Suprapubic skin (tissue), 4 donors: ENCODE measurements at regions not wholly inside any gene's neighbourhood (a gene's known extent, or its start where the extent isn't known, plus 50 kb on each side); places are given as distances from the start of the nearest gene placed in this dataset.

ENCODE experiments used
- DNase-seq, 2 donors: peaks; one replicate each; pipeline ENCODE4 v3.0.0-alpha.2; 2019; ENCODE audit warnings: low spot score in 2 of 2
- H3K27ac ChIP-seq: fragments of 200-600 bp; sonication (generic); one replicate; pipeline ENCODE4 v1.5.1; 2019
- H3K27me3 ChIP-seq: fragments of 200-600 bp; sonication (generic); one replicate; pipeline ENCODE4 v1.5.1; 2019
- H3K36me3 ChIP-seq: fragments of 200-600 bp; sonication (generic); one replicate; pipeline ENCODE4 v1.5.1; 2019
- H3K4me1 ChIP-seq: fragments of 200-600 bp; sonication (generic); one replicate; pipeline ENCODE4 v1.5.1; 2019
- H3K4me3 ChIP-seq: fragments of 200-600 bp; sonication (generic); one replicate; pipeline ENCODE4 v1.5.1; 2019; ENCODE audit warnings: mild to moderate bottlenecking
- H3K9me3 ChIP-seq: fragments of 200-600 bp; sonication (generic); one replicate; pipeline ENCODE4 v1.5.1; 2019
- EP300 ChIP-seq: sonication (generic); formaldehyde crosslinking; IDR thresholded peaks from one replicate; pipeline ENCODE4 v1.6.1; 2017; ENCODE audit warnings: antibody characterized with exemption
- POLR2A ChIP-seq, 2 donors: fragments of 450-650 bp; IDR thresholded peaks; one replicate each; pipeline ENCODE4 v1.6.1; 2017; ENCODE audit warnings: antibody characterized with exemption in 2 of 2, mild to moderate bottlenecking in 2 of 2, moderate library complexity in 2 of 2
- POLR2AphosphoS5 ChIP-seq, 3 donors: sonication (generic); formaldehyde crosslinking; IDR thresholded peaks; one replicate each; pipeline ENCODE4 v1.6.1; 2017; ENCODE audit warnings: antibody characterized with exemption in 3 of 3
- WGBS: methylation state at CpG from one replicate; pipeline ENCODE4 v1.1.5; 2018; 5-methylcytosine and 5-hydroxymethylcytosine counted together
- TF ChIP-seq, protein P1 (sequence below), 2 donors: fragments of 200-600 bp in 1 of 2; fragments of 450-650 bp in 1 of 2; sonication (generic) in 1 of 2; IDR thresholded peaks; one replicate each; pipeline ENCODE4 v1.5.1; 2016 to 2019; ENCODE audit warnings: antibody characterized with exemption in 2 of 2, mild to moderate bottlenecking in 1 of 2, moderate library complexity in 1 of 2

DNA sequence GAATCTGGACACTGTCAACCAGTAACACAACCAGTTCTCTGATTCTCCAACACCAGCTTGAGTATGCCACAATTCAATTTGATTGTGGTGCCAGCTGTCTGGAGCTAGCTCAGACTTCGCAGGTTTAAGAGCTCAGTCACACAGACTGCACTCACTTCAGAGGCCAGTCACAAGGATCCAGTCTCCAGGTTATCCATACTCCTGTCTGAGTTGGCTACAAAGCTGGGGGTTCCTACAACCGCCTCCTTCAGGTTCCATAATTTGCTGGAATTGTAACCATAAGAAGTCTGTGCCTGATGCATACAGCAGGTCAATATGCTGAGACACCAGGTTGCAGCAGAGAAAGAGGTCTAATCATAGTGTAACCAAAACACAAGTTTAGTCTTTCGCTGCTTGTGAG, 70.5 kb upstream of the CPSF6 start:
- DNase-seq: no peak
- no peaks in the 10 kb centered on the region for H3K9me3 ChIP-seq
- H3K4me1 ChIP-seq: no peaks in the 10 kb centered on the region
- H3K27me3 ChIP-seq: no peaks in the 10 kb centered on the region
- no peak overlapping the region for H3K4me3 ChIP-seq
- no peaks in the 10 kb centered on the region for H3K36me3 ChIP-seq
- WGBS: 94% methylated on average over 3 of the region's 3 CpGs
- H3K27ac ChIP-seq: no peak overlapping the region
- TF ChIP-seq, protein P1, sequence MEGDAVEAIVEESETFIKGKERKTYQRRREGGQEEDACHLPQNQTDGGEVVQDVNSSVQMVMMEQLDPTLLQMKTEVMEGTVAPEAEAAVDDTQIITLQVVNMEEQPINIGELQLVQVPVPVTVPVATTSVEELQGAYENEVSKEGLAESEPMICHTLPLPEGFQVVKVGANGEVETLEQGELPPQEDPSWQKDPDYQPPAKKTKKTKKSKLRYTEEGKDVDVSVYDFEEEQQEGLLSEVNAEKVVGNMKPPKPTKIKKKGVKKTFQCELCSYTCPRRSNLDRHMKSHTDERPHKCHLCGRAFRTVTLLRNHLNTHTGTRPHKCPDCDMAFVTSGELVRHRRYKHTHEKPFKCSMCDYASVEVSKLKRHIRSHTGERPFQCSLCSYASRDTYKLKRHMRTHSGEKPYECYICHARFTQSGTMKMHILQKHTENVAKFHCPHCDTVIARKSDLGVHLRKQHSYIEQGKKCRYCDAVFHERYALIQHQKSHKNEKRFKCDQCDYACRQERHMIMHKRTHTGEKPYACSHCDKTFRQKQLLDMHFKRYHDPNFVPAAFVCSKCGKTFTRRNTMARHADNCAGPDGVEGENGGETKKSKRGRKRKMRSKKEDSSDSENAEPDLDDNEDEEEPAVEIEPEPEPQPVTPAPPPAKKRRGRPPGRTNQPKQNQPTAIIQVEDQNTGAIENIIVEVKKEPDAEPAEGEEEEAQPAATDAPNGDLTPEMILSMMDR (IDR thresholded peaks at IDR 0.05): no peak
- TF ChIP-seq EP300 (no peak), POLR2A (IDR thresholded peaks at IDR 0.05) (no peak), POLR2AphosphoS5 (IDR thresholded peaks at IDR 0.05) (no peak)

DNA sequence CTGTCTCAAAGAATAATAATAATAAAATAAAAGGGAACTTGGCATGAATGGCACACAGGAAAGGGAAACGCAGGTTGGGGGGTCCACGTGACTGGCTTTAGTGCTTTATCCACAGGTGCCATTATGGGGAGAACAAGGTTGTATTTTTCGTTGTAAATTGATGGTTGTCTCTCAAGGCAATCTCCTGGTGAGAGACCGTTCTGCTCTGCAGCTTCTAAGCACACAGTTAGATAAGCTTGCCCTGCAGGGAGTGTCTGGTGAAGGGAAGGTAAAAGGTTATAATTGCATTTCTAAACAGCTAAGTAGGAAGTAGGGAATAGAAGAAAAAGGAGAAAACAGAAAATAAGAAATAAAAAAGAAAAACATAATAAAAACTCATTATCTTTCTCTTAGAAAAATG, 69.1 kb upstream of the CPSF6 start:
- no peak overlapping the region for H3K4me3 ChIP-seq
- DNase-seq: no peak
- 78% methylated on average over 4 of the region's 4 CpGs for WGBS
- H3K27ac ChIP-seq: no peak overlapping the region
- H3K36me3 ChIP-seq: no peaks in the 10 kb centered on the region
- no peaks in the 10 kb centered on the region for H3K27me3 ChIP-seq
- H3K4me1 ChIP-seq: no peaks in the 10 kb centered on the region
- H3K9me3 ChIP-seq: no peaks in the 10 kb centered on the region
- TF ChIP-seq POLR2AphosphoS5 (IDR thresholded peaks at IDR 0.05): no peak
- no peak for TF ChIP-seq POLR2A (IDR thresholded peaks at IDR 0.05)
- TF ChIP-seq, protein P1 (IDR thresholded peaks at IDR 0.05): no peak
- no peak for TF ChIP-seq EP300

DNA sequence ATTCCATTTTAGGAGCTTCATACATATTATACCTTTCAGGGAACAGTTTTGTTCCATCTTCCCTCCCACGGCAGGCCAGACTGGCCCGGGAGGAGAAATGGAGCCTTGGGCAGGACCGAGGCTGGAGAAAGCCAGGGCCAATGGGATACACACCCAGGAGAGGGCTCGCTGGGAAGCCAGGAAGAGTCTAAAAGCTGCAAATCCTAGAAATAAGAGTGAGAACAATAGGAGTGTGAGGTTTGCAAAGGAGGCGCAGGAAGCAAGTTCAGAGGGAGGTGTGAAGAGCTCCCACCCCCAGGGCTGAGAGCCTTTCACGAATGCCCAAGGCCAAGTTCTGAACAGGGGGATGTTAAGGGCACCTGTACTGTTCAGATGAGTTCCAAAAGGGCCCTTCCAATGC, 67.5 kb upstream of the CPSF6 start:
- Histone ChIP-seq H3K27ac (no peak overlapping the region), H3K27me3 (no peaks in the 10 kb centered on the region), H3K36me3 (no peaks in the 10 kb centered on the region), H3K4me1 (no peaks in the 10 kb centered on the region), H3K4me3 (no peak overlapping the region), H3K9me3 (no peaks in the 10 kb centered on the region)
- WGBS: 83% methylated on average over 6 of the region's 6 CpGs
- TF ChIP-seq, protein P1 (IDR thresholded peaks at IDR 0.05): no peak
- TF ChIP-seq EP300 (no peak), POLR2A (IDR thresholded peaks at IDR 0.05) (no peak), POLR2AphosphoS5 (IDR thresholded peaks at IDR 0.05) (no peak)
- DNase-seq: no peak

DNA sequence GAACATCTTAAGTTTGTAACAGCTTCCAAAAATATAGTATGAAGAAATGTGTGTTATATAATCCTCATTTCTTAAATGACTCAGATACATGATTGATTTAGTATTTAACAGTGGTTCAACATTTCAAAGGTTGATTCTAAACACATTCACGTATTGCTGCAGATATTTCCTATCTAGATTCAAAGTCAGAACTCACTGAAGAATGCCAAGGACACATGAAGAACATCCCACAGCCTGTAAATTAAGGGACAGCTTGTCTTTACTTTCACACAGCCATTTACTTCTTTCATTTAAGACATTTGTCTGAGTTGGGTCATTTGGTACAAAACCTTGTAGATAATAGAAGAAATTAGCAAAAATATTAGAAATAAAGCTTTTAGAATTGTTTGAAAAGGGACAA, 66.9 kb upstream of the CPSF6 start:
- no peak overlapping the region for H3K4me3 ChIP-seq
- no peaks in the 10 kb centered on the region for H3K36me3 ChIP-seq
- H3K4me1 ChIP-seq: no peaks in the 10 kb centered on the region
- no peak for DNase-seq
- no peak overlapping the region for H3K27ac ChIP-seq
- H3K27me3 ChIP-seq: no peaks in the 10 kb centered on the region
- TF ChIP-seq POLR2AphosphoS5 (IDR thresholded peaks at IDR 0.05) (no peak), EP300 (no peak), POLR2A (IDR thresholded peaks at IDR 0.05) (no peak)
- TF ChIP-seq, protein P1 (IDR thresholded peaks at IDR 0.05): no peak
- no peaks in the 10 kb centered on the region for H3K9me3 ChIP-seq
- 59% methylated on average over 1 of the region's 1 CpG for WGBS

DNA sequence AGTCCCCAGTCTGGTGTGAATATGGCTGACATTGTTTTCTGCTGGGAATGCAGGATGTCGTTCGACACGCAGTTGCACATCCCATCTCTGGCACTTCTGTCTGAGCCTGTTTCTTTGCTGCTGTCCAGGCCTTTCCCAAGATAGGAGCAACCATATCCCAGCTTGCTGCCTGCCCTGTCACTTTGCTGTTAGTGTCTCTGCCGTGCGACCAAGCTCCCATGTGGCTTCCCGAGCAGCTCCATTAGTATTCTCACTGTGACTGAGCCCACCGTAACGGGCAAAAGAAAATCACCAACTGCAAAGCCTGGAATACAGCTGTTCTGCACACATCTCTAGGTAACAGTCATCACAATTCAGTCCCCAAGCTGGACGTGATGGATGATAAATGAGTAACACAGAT, 66.0 kb upstream of the CPSF6 start:
- Histone ChIP-seq H3K9me3 (no peaks in the 10 kb centered on the region), H3K27ac (no peak overlapping the region), H3K27me3 (no peaks in the 10 kb centered on the region), H3K4me1 (no peaks in the 10 kb centered on the region), H3K4me3 (no peak overlapping the region), H3K36me3 (no peaks in the 10 kb centered on the region)
- TF ChIP-seq POLR2AphosphoS5 (IDR thresholded peaks at IDR 0.05) (no peak), EP300 (no peak), POLR2A (IDR thresholded peaks at IDR 0.05) (no peak)
- TF ChIP-seq, protein P1 (IDR thresholded peaks at IDR 0.05): no peak
- WGBS: 61% methylated on average over 8 of the region's 9 CpGs
- DNase-seq: no peak
